Keratinocyte (primary cell): ENCODE measurements at regions not wholly inside any gene's neighbourhood (a gene's known extent, or its start where the extent isn't known, plus 50 kb on each side); places are given as distances from the start of the nearest gene placed in this dataset.

Source experiments
- CTCF ChIP-seq, 3 experiments: IDR thresholded peaks in 1 of 3; conservative IDR thresholded peaks in 1 of 3; optimal IDR thresholded peaks in 1 of 3; 2 replicates in 2 of 3; 3 replicates in 1 of 3; pipeline versions ENCODE3 to v1.5.1; 2011; ENCODE audit warnings: low read length in 3 of 3, mild to moderate bottlenecking in 3 of 3, moderate library complexity in 2 of 3, control low read depth in 1 of 3, inconsistent platforms in 1 of 3; ENCODE audit not compliant: insufficient read depth in 2 of 3; ENCODE audit errors: extremely low read depth in 1 of 3
- EZH2 ChIP-seq: IDR thresholded peaks from one replicate; pipeline ENCODE4 v1.6.1; 2012; ENCODE audit warnings: inconsistent platforms, mild to moderate bottlenecking, low read length, moderate library complexity

GRCh38 chr2:142467321-142467720 is 336.5 kb upstream of the LRP1B start:
- no peak for TF ChIP-seq CTCF (optimal IDR thresholded peaks at IDR 0.05 in 1 of 3, IDR thresholded peaks at IDR 0.05 in 1 of 3, conservative IDR thresholded peaks at IDR 0.05 in 1 of 3; ENCODE audit: extremely low read depth in 1 of 3, insufficient read depth in 2 of 3, low read length in 3 of 3)
- TF ChIP-seq EZH2, result no peak
